A673 (cell line): ENCODE measurements at regions not wholly inside any gene's neighbourhood (a gene's known extent, or its start where the extent isn't known, plus 50 kb on each side); places are given as distances from the start of the nearest gene placed in this dataset.

Experiments
- BruUV-seq: library from RNA; stranded (reverse); fragments of 400-500 nt; replicated peaks from 2 replicates; lab custom pipeline; 2021; lab: Mats Ljungman, UMichigan
- CTCF ChIA-PET: fragments of 300-600 bp; sonication (Branson Sonifier 250); formaldehyde crosslinking; loops from one replicate; lab custom pipeline; 2022; ENCODE audit warnings: antibody characterized with exemption; lab: Charles Lee
- POLR2A ChIA-PET: fragments of 300-600 bp; sonication (Branson Sonifier 250); formaldehyde crosslinking; loops from one replicate; lab custom pipeline; 2022; ENCODE audit warnings: antibody characterized with exemption; ENCODE audit not compliant: low non-redundant PET; lab: Charles Lee
- DNase-seq: peaks from one replicate; pipeline ENCODE4 v3.0.0-alpha.2; 2015; ENCODE audit warnings: low spot score
- H3K27ac ChIP-seq: fragments of 200-600 bp; sonication (generic); 2 replicates; pipeline ENCODE4 v1.5.1; 2016; ENCODE audit warnings: mixed run types, low read depth, mild to moderate bottlenecking, mixed read lengths, antibody characterized with exemption, low read length; ENCODE audit not compliant: poor library complexity, severe bottlenecking
- H3K27me3 ChIP-seq: fragments of 200-600 bp; sonication (generic); replicated peaks from 2 replicates; pipeline ENCODE4 v1.6.1; 2017; ENCODE audit warnings: mixed run types, low read depth, mild to moderate bottlenecking, mixed read lengths, antibody characterized with exemption, low read length; ENCODE audit not compliant: insufficient read depth, poor library complexity
- H3K36me3 ChIP-seq: fragments of 200-600 bp; sonication (generic); 2 replicates; pipeline ENCODE4 v1.6.1; 2016; ENCODE audit warnings: mixed run types, mild to moderate bottlenecking, mixed read lengths, antibody characterized with exemption, low read length; ENCODE audit not compliant: insufficient read depth, poor library complexity, severe bottlenecking
- H3K4me1 ChIP-seq: fragments of 200-600 bp; sonication (generic); 2 replicates; pipeline ENCODE4 v1.6.1; 2017; ENCODE audit warnings: mixed run types, mild to moderate bottlenecking, mixed read lengths, antibody characterized with exemption, low read length; ENCODE audit not compliant: insufficient read depth, poor library complexity, severe bottlenecking
- H3K4me3 ChIP-seq: fragments of 200-600 bp; sonication (generic); 2 replicates; pipeline ENCODE4 v1.5.1; 2016; ENCODE audit warnings: low read depth, mixed run types, mild to moderate bottlenecking, mixed read lengths, low read length; ENCODE audit not compliant: poor library complexity, severe bottlenecking
- H3K9me3 ChIP-seq: fragments of 200-600 bp; sonication (generic); 2 replicates; pipeline ENCODE4 v1.6.1; 2016; ENCODE audit warnings: mixed run types, low read depth, mild to moderate bottlenecking, mixed read lengths, antibody characterized with exemption, low read length; ENCODE audit not compliant: poor library complexity, severe bottlenecking
- EZH2 ChIP-seq: fragments of 200-600 bp; sonication (generic); IDR thresholded peaks from 2 replicates; pipeline ENCODE4 v1.6.1; 2017; ENCODE audit warnings: borderline replicate concordance, low read depth, mild to moderate bottlenecking, mixed read lengths, antibody characterized with exemption, low read length; ENCODE audit not compliant: poor library complexity, severe bottlenecking
- intact Hi-C: fragments of 100-400 bp; cut with micrococcal nuclease; formaldehyde crosslinking; loops from one replicate; pipeline ENCODE4 v1.10.0; 2022; ENCODE audit not compliant: unreplicated experiment
- TF ChIP-seq, protein P1 (sequence below): fragments of 300-800, 200-600 bp; sonication (generic); conservative IDR thresholded peaks from 2 replicates; pipeline ENCODE4 v1.5.1; 2017; ENCODE audit warnings: low read depth, mild to moderate bottlenecking, antibody characterized with exemption, low read length, moderate library complexity, mixed read lengths

DNA sequence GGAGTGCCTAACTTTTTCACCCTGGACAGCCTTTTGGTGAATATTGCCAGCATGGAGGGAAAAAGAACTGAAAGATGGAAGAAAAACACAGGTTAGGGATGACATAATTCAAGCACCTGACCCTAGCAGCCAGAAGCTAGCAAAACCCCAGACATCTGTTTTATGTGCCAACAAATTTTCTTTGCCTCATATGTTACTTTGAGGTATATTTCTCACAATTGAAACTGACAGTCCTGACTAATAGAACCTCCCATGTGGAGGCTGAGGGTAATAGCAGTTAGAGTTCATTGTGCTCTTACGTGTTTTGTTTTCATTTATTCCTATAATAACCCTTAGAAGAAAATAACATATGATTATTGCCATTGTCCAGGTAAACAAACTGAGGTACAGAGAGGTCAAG lies 71.5 kb upstream of the SLC25A26 start:
- Histone ChIP-seq H3K4me1 (peaks cover 12% of the 10 kb centered on the region), H3K4me3 (no peak overlapping the region), H3K27ac (no peak overlapping the region), H3K36me3 (no peaks in the 10 kb centered on the region), H3K27me3 (no peaks in the 10 kb centered on the region), H3K9me3 (no peaks in the 10 kb centered on the region)
- no TSS peak for BruUV-seq
- ChIA-PET POLR2A (no interaction called here), CTCF (no interaction called here)
- DNase-seq = no peak
- intact Hi-C loops = no loop called here
- TF ChIP-seq, protein P1, sequence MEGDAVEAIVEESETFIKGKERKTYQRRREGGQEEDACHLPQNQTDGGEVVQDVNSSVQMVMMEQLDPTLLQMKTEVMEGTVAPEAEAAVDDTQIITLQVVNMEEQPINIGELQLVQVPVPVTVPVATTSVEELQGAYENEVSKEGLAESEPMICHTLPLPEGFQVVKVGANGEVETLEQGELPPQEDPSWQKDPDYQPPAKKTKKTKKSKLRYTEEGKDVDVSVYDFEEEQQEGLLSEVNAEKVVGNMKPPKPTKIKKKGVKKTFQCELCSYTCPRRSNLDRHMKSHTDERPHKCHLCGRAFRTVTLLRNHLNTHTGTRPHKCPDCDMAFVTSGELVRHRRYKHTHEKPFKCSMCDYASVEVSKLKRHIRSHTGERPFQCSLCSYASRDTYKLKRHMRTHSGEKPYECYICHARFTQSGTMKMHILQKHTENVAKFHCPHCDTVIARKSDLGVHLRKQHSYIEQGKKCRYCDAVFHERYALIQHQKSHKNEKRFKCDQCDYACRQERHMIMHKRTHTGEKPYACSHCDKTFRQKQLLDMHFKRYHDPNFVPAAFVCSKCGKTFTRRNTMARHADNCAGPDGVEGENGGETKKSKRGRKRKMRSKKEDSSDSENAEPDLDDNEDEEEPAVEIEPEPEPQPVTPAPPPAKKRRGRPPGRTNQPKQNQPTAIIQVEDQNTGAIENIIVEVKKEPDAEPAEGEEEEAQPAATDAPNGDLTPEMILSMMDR = no peak
- TF ChIP-seq EZH2 = no peak

DNA sequence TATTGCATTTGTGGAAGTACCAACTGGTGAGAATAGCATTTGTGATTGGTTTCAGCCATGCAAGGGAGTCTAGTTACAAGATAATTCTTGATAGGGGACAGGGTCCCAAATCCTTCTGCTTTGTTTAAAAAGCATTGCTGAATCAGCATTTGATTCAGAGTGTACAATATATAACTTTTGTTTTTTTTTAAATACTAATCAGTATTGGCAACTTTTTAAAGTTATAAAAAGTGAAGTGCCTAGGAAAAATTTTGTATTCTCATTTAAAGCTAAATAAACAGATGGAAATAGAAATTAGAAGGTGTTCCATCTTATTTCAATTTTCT lies 75.4 kb upstream of the SLC25A26 start:
- peaks cover 8% of the 10 kb centered on the region for H3K4me1 ChIP-seq
- no TSS peak for BruUV-seq
- ChIA-PET POLR2A (no interaction called here), CTCF (no interaction called here)
- no peak overlapping the region for H3K4me3 ChIP-seq
- DNase-seq = no peak
- H3K27me3 ChIP-seq = no peaks in the 10 kb centered on the region
- H3K9me3 ChIP-seq = no peaks in the 10 kb centered on the region
- no peaks in the 10 kb centered on the region for H3K36me3 ChIP-seq
- no peak overlapping the region for H3K27ac ChIP-seq
- no peak for TF ChIP-seq EZH2
- TF ChIP-seq, protein P1 = no peak
- intact Hi-C loops = no loop called here

DNA sequence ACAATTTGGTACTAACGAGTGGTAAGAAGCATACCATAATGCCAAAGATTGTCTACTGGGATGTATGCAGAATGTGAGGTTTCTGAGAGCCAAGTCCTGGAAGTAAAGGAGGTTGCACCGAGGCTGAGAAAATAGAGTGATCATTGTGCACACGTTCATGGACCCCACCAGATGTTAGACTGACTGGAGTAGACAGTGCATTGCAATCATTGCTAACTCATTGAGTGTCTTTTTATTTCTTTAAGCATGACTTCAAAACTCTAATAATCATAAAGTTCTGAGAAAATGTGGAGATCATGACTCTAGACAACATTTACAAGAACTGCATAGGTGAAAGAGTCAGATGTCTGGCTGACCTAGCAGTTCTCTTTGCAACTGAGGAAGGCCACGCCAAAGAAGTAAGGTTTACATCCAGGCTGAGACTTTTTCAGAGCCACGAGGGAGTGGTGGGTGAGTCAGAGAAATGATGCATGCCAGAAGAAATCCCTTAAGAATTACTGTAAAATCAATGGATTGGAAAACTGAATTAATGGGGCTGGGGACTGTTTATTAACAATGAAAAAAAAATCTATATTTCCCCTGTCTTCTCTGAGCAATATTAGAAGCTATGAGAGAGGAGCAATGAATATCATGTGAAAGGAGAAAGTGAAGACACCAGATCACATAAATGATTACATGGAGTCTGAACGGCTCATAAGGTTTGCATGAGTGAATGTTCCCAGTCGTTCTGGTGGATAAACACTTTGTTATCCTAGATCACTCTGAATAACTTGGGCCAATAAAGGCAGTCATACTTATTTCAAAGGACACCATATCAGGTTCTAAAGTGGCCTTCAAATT lies 76.0 kb upstream of the SLC25A26 start:
- TF ChIP-seq EZH2 = no peak
- TF ChIP-seq, protein P1 = no peak

More for the DNA sequence above, 76.0 kb upstream of the SLC25A26 start:
- H3K36me3 ChIP-seq = no peaks in the 10 kb centered on the region
- no peak overlapping the region for H3K4me3 ChIP-seq
- DNase-seq = peak; percentile 14
- H3K27ac ChIP-seq = no peak overlapping the region
- no TSS peak for BruUV-seq
- H3K27me3 ChIP-seq = no peaks in the 10 kb centered on the region
- H3K9me3 ChIP-seq = no peaks in the 10 kb centered on the region
- ChIA-PET POLR2A (no interaction called here), CTCF (no interaction called here)
- intact Hi-C loops = no loop called here
- peaks cover 8% of the 10 kb centered on the region for H3K4me1 ChIP-seq
